Heart left ventricle (tissue), 16 donors: ENCODE measurements at regions not wholly inside any gene's neighbourhood (a gene's known extent, or its start where the extent isn't known, plus 50 kb on each side); places are given as distances from the start of the nearest gene placed in this dataset.
A peak's percentile ranks its signal among the peaks of the same experiment; 100 is the strongest.
"Not testable (repeated sequence)": the region's sequence is repeated elsewhere in the genome, so short reads cannot be mapped to it uniquely, and the experiment has no call there.

Experiments
- ATAC-seq, 4 donors: fragments of 200-7000 bp; cut with Tn5 transposase; one replicate each; pipeline ENCODE4 v1.9.1; 2020 to 2022; ENCODE audit warnings: moderate library complexity in 4 of 4, mild to moderate bottlenecking in 3 of 4, moderate number of reproducible peaks in 1 of 4
- DNase-seq, 5 donors: peaks; one replicate each; pipeline ENCODE4 v3.0.0-alpha.2; 2020
- H3K27ac ChIP-seq, 12 donors: fragments of 200-600 bp; sonication (generic) in 4 of 12; one replicate each; pipeline versions ENCODE4 v1.5.0 to v1.8.0; 2016 to 2022; ENCODE audit warnings: mild to moderate bottlenecking in 2 of 12
- H3K27me3 ChIP-seq, 9 donors: fragments of 200-600 bp; sonication (generic) in 2 of 9; one replicate each; pipeline versions ENCODE4 v1.5.1 to v1.8.0; 2016 to 2022; ENCODE audit warnings: mild to moderate bottlenecking in 3 of 9
- H3K36me3 ChIP-seq, 9 donors: fragments of 200-600 bp; sonication (generic) in 2 of 9; one replicate each; pipeline versions ENCODE4 v1.5.0 to v1.8.0; 2018 to 2022; ENCODE audit warnings: mild to moderate bottlenecking in 2 of 9
- H3K4me1 ChIP-seq, 12 donors: fragments of 200-600 bp; sonication (generic) in 4 of 12; one replicate each; pipeline versions ENCODE4 v1.5.0 to v1.8.0; 2016 to 2022; ENCODE audit warnings: mild to moderate bottlenecking in 3 of 12
- H3K4me3 ChIP-seq, 12 donors: fragments of 200-600 bp; sonication (generic) in 4 of 12; one replicate each; pipeline versions ENCODE4 v1.5.0 to v1.8.0; 2017 to 2022; ENCODE audit warnings: mild to moderate bottlenecking in 9 of 12, moderate library complexity in 4 of 12
- H3K9me3 ChIP-seq, 12 donors: fragments of 200-600 bp; sonication (generic) in 4 of 12; one replicate each; pipeline versions ENCODE4 v1.5.0 to v1.8.0; 2016 to 2022; ENCODE audit warnings: mild to moderate bottlenecking in 1 of 12
- CTCF ChIP-seq, 12 donors: fragments of 200-600 bp; sonication (generic) in 4 of 12; IDR thresholded peaks; one replicate each; pipeline versions ENCODE4 v1.5.0 to v1.8.0; 2018 to 2022; ENCODE audit warnings: antibody characterized with exemption in 12 of 12, mild to moderate bottlenecking in 5 of 12
- POLR2A ChIP-seq, 2 donors: fragments of 450-650 bp; IDR thresholded peaks; one replicate each; pipeline ENCODE4 v1.6.1; 2017; ENCODE audit warnings: antibody characterized with exemption in 2 of 2, mild to moderate bottlenecking in 2 of 2, moderate library complexity in 2 of 2
- WGBS, 4 donors: extraction: QIAGEN DNeasy Blood & Tissue Kit in 2 of 4; methylation state at CpG; one replicate each; pipeline versions ENCODE4 v1.1.5 to v1.1.7; 2013 to 2018; 5-methylcytosine and 5-hydroxymethylcytosine counted together
- intact Hi-C, 10 donors: fragments of 100-400 bp; cut with DNase I; formaldehyde crosslinking; loops; one replicate each; pipeline versions ENCODE4 v1.11.1 to v1.14.2; 2022
- donor health status: ischemic (EF 13 %, LVEDD 7.1; RV severe dilation, severe dysfunction).
- donor health status: healthy with polysubstance abuse.
- donor health status: DM: no; HTN: yes; CAD: no.
- donor health status: DM: no; HTN: no; CAD: no.
- donor health status: ischemic (EF 25% LVEDD 6.9; RV normal size, moderate dysfunction).
- donor health status: ischemic (EF 25% LVEDD 5.7; RV mildly dilated, moderate dysfunction).
- donor health status: healthy.
- donor health status: DM: yes; HTN: yes; CAD: no.
- donor health status: ischemic (EF 35%, LVEDD 5.7; RV mildly dilated, moderate dysfunction).
- donor health status: nonischemic (EF 11% LVEDD 7.7; RV severe dilation, severe dysfunction).
- donor health status: DM: yes; HTN: yes; CAD: no.
- donor health status: PGD.
- donor health status: ischemic (EF 29% LVEDD 5.4; RV normal size, mild dysfunction).
- donor health status: nonischemic (EF 23%, LVEDD 6.1; RV moderate dilation, normal function).

GRCh38 chr3:152148579-152148978, 120.2 kb upstream of the MBNL1 start:
- H3K27ac ChIP-seq: no peak overlapping the region
- H3K9me3 ChIP-seq: no peaks in the 10 kb centered on the region
- intact Hi-C loops: no loop called here

GRCh38 chr3:152149832-152150231, 118.9 kb upstream of the MBNL1 start:
- Histone ChIP-seq H3K4me3 (no peak overlapping the region), H3K27me3 (no peaks in the 10 kb centered on the region), H3K27ac (no peak overlapping the region), H3K36me3 (no peaks in the 10 kb centered on the region), H3K4me1 (peaks cover 0 to 5% (median 0%) of the 10 kb centered on the region in 12 donors), H3K9me3 (no peaks in the 10 kb centered on the region)
- intact Hi-C loops: no loop called here
- 90 to 96% (median 94%) methylated on average over 1 of the region's 1 CpG for WGBS, 4 donors
- TF ChIP-seq CTCF (IDR thresholded peaks at IDR 0.05) (no peak), POLR2A (IDR thresholded peaks at IDR 0.05) (no peak)
- no peak for ATAC-seq
- no peak for DNase-seq

More at GRCh38 chr3:152148579-152148978, 120.2 kb upstream of the MBNL1 start:
- 43 to 77% (median 73%) methylated on average over 1 of the region's 1 CpG for WGBS, 4 donors
- Histone ChIP-seq H3K27me3 (no peaks in the 10 kb centered on the region), H3K4me3 (no peak overlapping the region), H3K36me3 (no peaks in the 10 kb centered on the region), H3K4me1 (peaks cover 0 to 5% (median 0%) of the 10 kb centered on the region in 12 donors)
- ATAC-seq (no peak), DNase-seq (no peak)
- TF ChIP-seq POLR2A (IDR thresholded peaks at IDR 0.05): no peak
- TF ChIP-seq CTCF (IDR thresholded peaks at IDR 0.05): no peak

- 57 to 65% (median 60%) methylated on average over 8 of the region's 8 CpGs for WGBS, 4 donors
- Histone ChIP-seq H3K4me3 (no peak overlapping the region), H3K36me3 (no peaks in the 10 kb centered on the region), H3K27me3 (no peaks in the 10 kb centered on the region), H3K27ac (peak overlapping the region in 1 of 12 donors; percentile 2), H3K4me1 (peaks cover 0 to 5% (median 0%) of the 10 kb centered on the region in 12 donors), H3K9me3 (no peaks in the 10 kb centered on the region)
- intact Hi-C loops: no loop called here
- DNase-seq (no peak), ATAC-seq (no peak)
- TF ChIP-seq POLR2A (IDR thresholded peaks at IDR 0.05): no peak
- no peak for TF ChIP-seq CTCF (IDR thresholded peaks at IDR 0.05)
These were observed 117.4 kb upstream of the MBNL1 start for GRCh38 chr3:152151216-152151876.

- H3K4me1 ChIP-seq, H3K4me3 ChIP-seq, intact Hi-C loops, H3K36me3 ChIP-seq, ATAC-seq, H3K9me3 ChIP-seq, H3K27me3 ChIP-seq: not testable (repeated sequence)
- 90 to 96% (median 94%) methylated on average over 27 to 42 of the region's 42 CpGs for WGBS, 4 donors
- DNase-seq: peak in 1 of 5 donors; percentile 51
- peak overlapping the region in 1 of 12 donors; percentile 2 for H3K27ac ChIP-seq
These were observed 116.6 kb upstream of the MBNL1 start for GRCh38 chr3:152151877-152152765.

GRCh38 chr3:152153115-152153514, 115.6 kb upstream of the MBNL1 start:
- WGBS, 4 donors: 92 to 98% (median 94%) methylated on average over 5 of the region's 5 CpGs
- H3K27ac ChIP-seq, H3K4me3 ChIP-seq, H3K36me3 ChIP-seq, intact Hi-C loops, ATAC-seq, H3K27me3 ChIP-seq, H3K9me3 ChIP-seq, H3K4me1 ChIP-seq, DNase-seq: not testable (repeated sequence)
